GM12878 (cell line): ENCODE measurements at regions not wholly inside any gene's neighbourhood (a gene's known extent, or its start where the extent isn't known, plus 50 kb on each side); places are given as distances from the start of the nearest gene placed in this dataset.

Experiments used
- ATAC-seq: fragments of 200-7000 bp; cut with Tn5 transposase; 3 replicates; pipeline ENCODE4 v1.9.1; 2020; ENCODE audit warnings: mild to moderate bottlenecking, moderate library complexity
- BruUV-seq: library from RNA; stranded (reverse); fragments of 400-500 nt; replicated peaks from 2 replicates; lab custom pipeline; 2021; lab: Mats Ljungman, UMichigan
- CTCF ChIA-PET: fragments of 300-600 bp; sonication (Branson Sonifier 250); formaldehyde crosslinking; extraction: SDS; loops from one replicate; lab custom pipeline; 2021; ENCODE audit warnings: inconsistent platforms; lab: Yijun Ruan, JAX
- POLR2A ChIA-PET: fragments of 350-600 bp; formaldehyde crosslinking; extraction: SDS; loops from one replicate; lab custom pipeline; 2021; ENCODE audit warnings: inconsistent platforms; lab: Charles Lee
- RAD21 ChIA-PET: fragments of 300-600 bp; sonication (Branson Sonifier 250); formaldehyde crosslinking; loops from one replicate; lab custom pipeline; 2023; ENCODE audit warnings: antibody characterized with exemption; ENCODE audit not compliant: unreplicated experiment; lab: Charles Lee
- SMC1A ChIA-PET: fragments of 300-600 bp; sonication (Branson Sonifier 250); formaldehyde crosslinking; loops from one replicate; lab custom pipeline; 2023; ENCODE audit not compliant: unreplicated experiment, uncharacterized antibody; lab: Charles Lee
- DNase-seq: peaks from one replicate; pipeline ENCODE4 v3.0.0-alpha.2; 2011; ENCODE audit warnings: low read depth, low spot score
- FAIRE-seq: peaks from 3 replicates; lab custom pipeline; 2011; peaks lifted over from hg19 to GRCh38; lab: Jason Lieb, UNC
- H2AFZ ChIP-seq: 2 replicates; pipeline ENCODE4 v1.6.0; 2011; ENCODE audit warnings: low read depth, low read length, control low read depth; ENCODE audit not compliant: control insufficient read depth
- H3K27ac ChIP-seq: 2 replicates; pipeline ENCODE4 v1.5.1; 2011; ENCODE audit warnings: control low read depth; ENCODE audit not compliant: control insufficient read depth, insufficient read depth
- H3K27me3 ChIP-seq, 2 experiments: replicated peaks in 1 of 2; 2 replicates each; pipeline versions ENCODE4 v1.6.0 to v1.6.1; 2011; ENCODE audit warnings: low read length in 1 of 2; ENCODE audit not compliant: control insufficient read depth in 2 of 2, insufficient read depth in 2 of 2
- H3K36me3 ChIP-seq, 2 experiments: 2 replicates each; pipeline ENCODE4 v1.5.1; 2011; ENCODE audit warnings: low read length in 1 of 2; ENCODE audit not compliant: control insufficient read depth in 2 of 2, insufficient read depth in 2 of 2
- H3K4me1 ChIP-seq: 2 replicates; pipeline ENCODE4 v1.6.1; 2011; ENCODE audit warnings: mild to moderate bottlenecking, low read length, moderate library complexity, mixed read lengths; ENCODE audit not compliant: control insufficient read depth, insufficient read depth
- H3K4me2 ChIP-seq: 2 replicates; pipeline ENCODE4 v1.6.0; 2011; ENCODE audit warnings: control low read depth; ENCODE audit not compliant: control insufficient read depth, insufficient read depth
- H3K4me3 ChIP-seq: fragments of 200-600 bp; sonication (generic); 2 replicates; pipeline ENCODE4 v1.5.1; 2016
- H3K79me2 ChIP-seq: 2 replicates; pipeline ENCODE4 v1.6.0; 2011; ENCODE audit warnings: low read length; ENCODE audit not compliant: control insufficient read depth, insufficient read depth
- H3K9ac ChIP-seq: 2 replicates; pipeline ENCODE4 v1.8.0; 2011; ENCODE audit warnings: low read length, control low read depth, mixed read lengths; ENCODE audit not compliant: control insufficient read depth, insufficient read depth
- H3K9me3 ChIP-seq: replicated peaks from 3 replicates; pipeline ENCODE4 v1.5.1; 2011; ENCODE audit warnings: mild to moderate bottlenecking, low read length; ENCODE audit not compliant: control insufficient read depth, insufficient read depth
- H4K20me1 ChIP-seq: 2 replicates; pipeline ENCODE4 v1.6.0; 2011; ENCODE audit not compliant: control insufficient read depth, insufficient read depth
- BMI1 ChIP-seq: fragments of 450-650 bp; IDR thresholded peaks from 2 replicates; pipeline ENCODE4 v1.6.1; 2016; ENCODE audit warnings: mild to moderate bottlenecking, moderate library complexity, borderline replicate concordance
- CEBPB ChIP-seq, 2 experiments: fragments of 150-350 bp in 1 of 2; IDR thresholded peaks; 2 replicates each; pipeline ENCODE4 v1.6.1; 2012 to 2014; ENCODE audit warnings: low read depth in 2 of 2, low read length in 2 of 2, borderline replicate concordance in 1 of 2, inconsistent platforms in 1 of 2
- CUX1 ChIP-seq: IDR thresholded peaks from 2 replicates; pipeline ENCODE4 v1.6.1; 2012; ENCODE audit warnings: improper control_type of control experiment, low read depth, low read length; ENCODE audit not compliant: insufficient replicate concordance
- EED ChIP-seq: sonication (generic); IDR thresholded peaks from 2 replicates; pipeline ENCODE4 v1.6.1; 2016; ENCODE audit warnings: antibody characterized with exemption, low read depth
- HDGF ChIP-seq: fragments of 450-650 bp; IDR thresholded peaks from 2 replicates; pipeline ENCODE4 v1.6.1; 2016; ENCODE audit warnings: antibody characterized with exemption
- JUNB ChIP-seq: IDR thresholded peaks from 2 replicates; pipeline ENCODE4 v1.6.1; 2016; ENCODE audit warnings: antibody characterized with exemption, mild to moderate bottlenecking
- MLLT1 ChIP-seq: fragments of 450-650 bp; IDR thresholded peaks from 2 replicates; pipeline ENCODE4 v1.6.1; 2016; ENCODE audit warnings: mild to moderate bottlenecking
- NFIC ChIP-seq: IDR thresholded peaks from 2 replicates; pipeline ENCODE4 v1.6.1; 2012; ENCODE audit warnings: low read depth, mild to moderate bottlenecking, inconsistent platforms, low read length, moderate library complexity
- PAX5 ChIP-seq: IDR thresholded peaks from 2 replicates; pipeline ENCODE4 v1.6.1; 2011; ENCODE audit warnings: low read depth, low read length, borderline replicate concordance
- POU2F2 ChIP-seq: IDR thresholded peaks from 3 replicates; pipeline ENCODE4 v1.6.1; 2011; ENCODE audit warnings: low read depth, mild to moderate bottlenecking, low read length, borderline replicate concordance
- SIN3A ChIP-seq: IDR thresholded peaks from 2 replicates; pipeline ENCODE4 v1.6.1; 2012; ENCODE audit warnings: low read depth, low read length, improper control_type of control experiment
- SMC3 ChIP-seq: IDR thresholded peaks from 2 replicates; pipeline ENCODE4 v1.6.1; 2011; ENCODE audit warnings: low read length, improper control_type of control experiment, borderline replicate concordance
- ZNF384 ChIP-seq: IDR thresholded peaks from 2 replicates; pipeline ENCODE4 v1.6.1; 2012; ENCODE audit warnings: low read depth, mild to moderate bottlenecking, low read length, improper control_type of control experiment, borderline replicate concordance
- WGBS: methylation state at CpG from one replicate; pipeline ENCODE4 v1.1.6; 2016; ENCODE audit warnings: low lambda C conversion rate; ENCODE audit not compliant: insufficient replicate concordance, insufficient coverage; ENCODE audit errors: missing lambda C conversion rate; 5-methylcytosine and 5-hydroxymethylcytosine counted together
- in situ Hi-C: fragments of 300-500 bp; cut with MboI; formaldehyde crosslinking; loops from 9 replicates; pipeline ENCODE4 v1.14.3; 2018; ENCODE audit warnings: mixed read lengths
- intact Hi-C: fragments of 100-400 bp; cut with micrococcal nuclease; formaldehyde crosslinking; loops from one replicate; pipeline ENCODE4 v1.14.2; 2022; ENCODE audit not compliant: unreplicated experiment

GRCh38 chr11:119525867-119526196 is 102.9 kb upstream of the THY1 start:
- POLR2A ChIA-PET = interaction anchor here (1.9 kb wide), 1 partner anchor 13 kb away, joined by 7 read pairs; no protein-coding TSS in a partner anchor
- in situ Hi-C loops (no loop called here), intact Hi-C loops (no loop called here)
- FAIRE-seq (no peak), ATAC-seq (no peak), DNase-seq (no peak)
- H3K79me2 ChIP-seq = no peaks in the 10 kb centered on the region
- no peak overlapping the region for H3K9ac ChIP-seq
- H3K9me3 ChIP-seq = no peaks in the 10 kb centered on the region
- CTCF ChIA-PET = interaction anchor here (0.6 to 3.4 kb wide), 2 partner anchors 7 to 710 kb away, joined by 3 to 18 read pairs; no protein-coding TSS in a partner anchor
- no peak overlapping the region for H3K4me3 ChIP-seq
- no peaks in the 10 kb centered on the region; a peak in 2 of 4 replicates for H3K27me3 ChIP-seq
- SMC1A ChIA-PET = interaction anchor here (1.5 kb wide), 1 partner anchor 13 kb away, joined by 5 read pairs; no protein-coding TSS in a partner anchor
- RAD21 ChIA-PET = no interaction called here
- WGBS = 79% methylated on average over 5 of the region's 5 CpGs
- H3K4me2 ChIP-seq = no peak overlapping the region
- H3K36me3 ChIP-seq = no peaks in the 10 kb centered on the region
- no peak overlapping the region for H3K27ac ChIP-seq
- no peaks in the 10 kb centered on the region for H4K20me1 ChIP-seq
- no peak for TF ChIP-seq HDGF
- no peak for TF ChIP-seq CUX1
- TF ChIP-seq POU2F2 = no peak
- TF ChIP-seq MLLT1 = no peak
- TF ChIP-seq CEBPB (IDR thresholded peaks at IDR 0.05; ENCODE audit: borderline replicate concordance in 1 of 2, low read depth in 2 of 2, low read length in 2 of 2) = no peak
- TF ChIP-seq JUNB = no peak
- TF ChIP-seq SIN3A = no peak
- TF ChIP-seq ZNF384 = no peak
- TF ChIP-seq BMI1 = no peak
- no peak for TF ChIP-seq NFIC
- TF ChIP-seq SMC3 = no peak
- no peak for TF ChIP-seq EED
- TF ChIP-seq PAX5 = no peak
- no peak overlapping the region for H2AFZ ChIP-seq
- BruUV-seq = no TSS peak
- H3K4me1 ChIP-seq = peaks cover 9% of the 10 kb centered on the region
